GM18870 (cell line): ENCODE measurements at regions not wholly inside any gene's neighbourhood (a gene's known extent, or its start where the extent isn't known, plus 50 kb on each side); places are given as distances from the start of the nearest gene placed in this dataset.

ENCODE experiments used
- ATAC-seq: cut with Tn5 transposase; IDR thresholded peaks from one replicate; pipeline ENCODE4 v1.9.1; 2021; ENCODE audit warnings: moderate library complexity; ENCODE audit not compliant: unreplicated experiment

DNA sequence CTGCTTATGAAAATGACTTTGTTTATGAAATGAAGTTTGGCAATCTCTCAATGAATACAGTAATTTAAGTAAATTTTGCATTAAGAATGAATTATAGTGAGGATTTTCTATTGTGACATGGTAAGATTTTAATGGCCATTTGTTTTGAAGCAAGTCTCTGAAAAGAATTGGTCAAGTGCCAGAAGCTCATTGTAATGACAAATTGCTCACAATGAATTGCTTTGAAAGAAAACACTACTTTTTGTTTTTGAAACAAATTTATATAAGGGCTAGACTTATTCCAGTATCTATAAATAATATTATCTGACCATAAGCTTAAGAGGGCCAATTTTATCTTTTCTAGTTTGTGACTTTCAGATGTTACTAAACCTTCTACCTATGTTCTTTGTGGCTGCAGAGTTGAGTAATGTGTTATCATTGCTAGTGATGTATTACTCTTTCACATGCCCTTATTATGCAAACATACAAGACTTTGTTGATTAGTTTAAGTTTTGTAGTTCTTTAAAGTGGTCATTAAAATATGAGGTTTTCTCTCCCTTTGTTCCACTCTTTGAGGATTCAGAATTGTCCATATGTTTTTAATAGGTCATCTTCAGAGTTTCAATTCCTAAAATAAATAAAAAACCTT, 93.0 kb upstream of the ZNF608 start:
- no peak for ATAC-seq

DNA sequence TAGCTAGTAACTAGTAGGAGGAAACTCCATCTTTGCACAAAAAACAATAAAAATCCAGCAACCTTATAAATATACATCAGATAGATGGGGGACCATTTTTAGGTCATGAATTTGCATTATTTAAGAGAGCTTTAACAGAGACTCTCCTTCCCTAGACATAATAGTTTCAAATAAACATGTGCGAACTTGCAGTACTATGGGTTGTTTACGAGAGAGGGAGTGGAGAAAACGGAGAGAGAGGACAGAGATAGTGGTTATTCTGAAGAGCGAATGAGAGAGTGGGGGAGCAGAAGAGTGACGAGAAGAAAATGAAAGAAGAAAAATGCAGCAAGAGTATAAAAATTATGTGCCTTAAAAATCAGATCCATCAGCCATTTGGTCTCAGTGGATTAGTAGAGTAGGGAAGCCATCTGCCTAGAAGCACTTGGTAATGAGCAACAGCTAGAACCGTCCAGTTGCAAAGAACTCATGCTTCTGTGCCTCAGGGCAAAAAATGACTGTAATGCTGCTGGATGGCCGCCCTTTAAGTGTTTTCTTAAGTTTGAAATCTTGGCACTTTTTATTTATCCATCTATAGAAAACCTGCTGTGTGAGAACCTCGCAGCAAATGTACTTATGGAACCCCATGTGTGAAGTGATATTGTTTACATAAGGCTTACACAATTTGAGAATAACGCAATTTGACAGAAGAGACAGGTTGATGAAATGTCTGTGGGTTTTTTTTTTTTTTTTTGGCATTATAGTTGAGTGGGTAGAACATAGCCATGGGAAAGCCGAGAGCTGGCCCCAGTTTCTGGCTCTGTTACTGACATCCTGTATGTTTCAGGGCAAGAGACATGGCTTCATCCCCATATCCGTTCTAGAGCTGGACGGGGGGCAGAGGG, 95.6 kb upstream of the ZNF608 start:
- ATAC-seq: no peak

DNA sequence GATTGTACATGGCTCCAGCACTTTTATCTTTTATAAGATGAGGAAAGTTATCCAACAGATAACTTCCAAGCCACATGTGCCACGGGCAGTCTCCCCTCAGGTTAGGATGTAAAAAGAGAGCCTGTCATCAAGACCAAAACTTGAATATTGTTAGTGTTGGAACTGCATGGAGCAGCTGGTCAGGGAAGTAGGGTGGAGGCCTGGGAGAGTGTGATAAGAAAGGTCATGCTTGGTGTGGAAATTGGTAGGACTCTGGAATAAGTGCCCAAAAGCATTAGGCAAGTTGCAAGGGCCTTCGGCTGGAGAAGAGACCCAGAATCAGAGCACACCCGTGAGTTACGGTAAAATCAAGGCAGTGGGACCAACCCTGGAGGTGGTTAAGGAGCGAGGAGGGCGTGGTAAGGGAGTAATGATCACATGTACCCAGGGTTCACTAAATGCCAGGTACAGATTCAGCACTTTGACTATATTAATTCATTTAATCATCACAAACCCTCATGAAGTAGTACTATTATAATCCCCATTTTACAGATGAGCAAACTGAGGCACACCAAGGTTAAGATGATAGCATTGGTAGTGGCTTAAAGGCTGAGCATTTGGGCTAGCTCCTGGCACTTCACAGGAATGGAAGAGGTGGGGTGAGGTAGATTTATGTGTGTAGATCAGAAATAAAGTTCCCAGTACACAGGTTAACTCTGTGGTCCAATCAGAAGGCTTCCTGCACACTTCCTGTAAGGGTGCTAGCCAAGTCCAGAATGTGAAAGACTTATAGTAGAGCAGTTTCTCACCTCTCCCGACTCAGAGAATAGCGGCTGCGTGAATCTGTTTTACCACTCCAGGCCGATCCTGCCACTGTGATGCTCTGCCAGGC, 96.5 kb upstream of the ZNF608 start:
- no peak for ATAC-seq

DNA sequence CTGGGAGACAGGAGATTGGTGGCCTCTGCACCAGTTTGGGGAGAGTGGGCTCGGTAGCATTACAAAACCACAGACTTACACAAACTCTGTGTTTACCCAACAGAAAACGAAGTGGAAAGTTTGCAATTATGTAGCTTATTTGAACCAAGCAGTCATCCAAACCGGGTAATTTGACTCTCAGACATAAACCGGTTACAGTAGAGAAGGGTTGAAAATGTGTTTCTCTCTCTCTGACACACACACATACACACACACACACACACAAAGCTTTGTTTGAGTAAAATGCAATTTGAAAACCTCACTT, 97.1 kb upstream of the ZNF608 start:
- no peak for ATAC-seq

DNA sequence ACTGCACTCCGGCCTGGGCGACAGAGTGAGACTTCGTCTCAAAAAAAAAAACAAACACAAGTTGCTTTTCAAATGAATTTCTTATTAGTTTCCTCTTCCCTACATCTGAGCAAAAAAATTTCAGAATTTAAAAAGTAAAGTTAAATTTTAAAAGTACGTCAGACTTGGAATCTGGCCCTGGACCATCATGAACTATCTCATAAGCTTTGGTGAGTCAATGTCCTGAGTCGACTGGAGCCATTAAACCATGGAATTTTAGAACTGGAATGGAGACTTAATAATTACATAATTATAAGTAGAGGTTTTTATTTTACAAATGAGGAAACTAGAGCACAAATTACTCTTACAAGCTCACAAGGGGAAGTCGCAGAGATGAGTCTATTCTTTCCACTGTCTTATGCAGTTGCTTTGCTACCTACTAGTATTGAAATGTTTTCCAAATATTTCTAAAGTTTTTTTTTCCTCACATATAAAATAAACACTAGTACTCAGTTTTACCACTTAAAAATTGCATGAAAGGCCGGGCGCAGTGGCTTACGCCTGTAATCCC, 98.0 kb upstream of the ZNF608 start:
- ATAC-seq: no peak

DNA sequence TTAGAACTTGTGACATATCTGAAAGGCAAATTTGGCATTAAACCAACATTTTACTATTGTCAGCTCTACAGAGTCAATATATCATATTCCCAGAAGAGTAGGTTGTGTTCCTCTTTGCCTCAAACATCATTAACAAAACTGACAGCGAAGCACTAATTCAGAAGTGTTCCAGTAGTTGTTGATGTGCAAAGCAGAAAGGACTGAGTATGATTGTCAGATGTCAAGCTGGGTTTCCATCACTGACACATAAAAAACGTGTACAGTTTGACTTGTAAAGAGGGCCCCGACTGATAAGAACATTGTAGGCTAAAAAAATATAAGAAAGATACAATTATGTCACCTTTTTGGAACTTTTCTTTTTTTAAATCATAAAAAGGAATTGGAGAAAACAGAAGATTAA, 101.5 kb upstream of the ZNF608 start:
- no peak for ATAC-seq

DNA sequence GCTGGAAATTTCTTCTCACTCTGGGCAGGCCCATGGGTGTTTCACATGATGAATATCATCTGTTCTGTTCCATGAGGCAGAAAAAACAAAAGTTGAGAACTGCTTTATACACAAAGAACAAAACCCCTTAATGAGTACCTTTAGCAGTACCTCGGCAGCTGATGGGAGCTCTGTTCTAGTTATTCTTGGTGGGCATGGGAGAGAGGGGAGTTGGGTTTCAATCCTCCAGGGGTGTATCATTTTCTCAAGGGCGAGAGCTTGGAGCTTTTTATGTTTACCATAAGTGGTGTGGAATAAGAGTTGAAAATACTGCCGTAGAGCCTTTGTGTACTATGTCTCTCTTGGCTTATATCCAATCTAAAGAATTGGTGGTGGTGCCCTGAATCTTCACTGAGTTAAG, 103.3 kb upstream of the ZNF608 start:
- no peak for ATAC-seq

DNA sequence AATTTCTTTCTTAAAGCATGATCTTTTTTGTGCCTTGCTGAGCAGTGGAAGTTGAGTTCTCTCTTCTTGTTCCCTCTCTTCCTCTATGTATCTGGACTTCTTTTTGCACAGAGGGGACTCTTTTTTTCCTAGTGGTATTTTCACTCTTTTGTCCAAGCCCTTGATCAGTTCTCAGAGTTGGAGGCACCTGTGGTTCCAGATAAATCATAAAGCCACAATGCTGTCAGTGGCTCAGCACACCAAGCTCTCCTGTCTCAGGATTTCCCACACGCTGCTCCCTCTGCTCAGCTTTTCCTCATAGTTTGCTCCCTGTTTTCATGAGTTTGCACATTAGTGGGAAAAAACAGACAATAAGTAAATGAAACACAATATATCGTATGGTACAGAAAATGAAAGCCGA, 110.3 kb upstream of the ZNF608 start:
- ATAC-seq: no peak

DNA sequence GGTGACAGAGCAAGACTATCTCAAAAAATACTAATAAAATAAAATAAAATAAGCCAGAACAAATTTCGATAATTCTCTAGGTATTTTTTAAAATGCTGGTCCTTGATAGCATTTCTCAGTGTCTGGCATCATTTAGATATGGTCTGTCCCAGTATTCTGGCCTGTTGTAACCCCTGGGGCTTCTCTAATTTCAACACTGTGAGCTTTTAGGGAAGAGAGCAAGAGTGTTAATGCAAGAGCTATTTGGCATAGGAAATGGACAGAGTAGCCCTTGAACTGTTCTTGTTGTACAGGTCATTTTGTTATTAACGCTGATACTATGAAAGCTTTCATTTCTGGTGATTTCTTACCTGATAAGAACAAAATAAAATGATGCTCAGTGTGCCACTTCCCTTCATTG, 112.2 kb upstream of the ZNF608 start:
- no peak for ATAC-seq

DNA sequence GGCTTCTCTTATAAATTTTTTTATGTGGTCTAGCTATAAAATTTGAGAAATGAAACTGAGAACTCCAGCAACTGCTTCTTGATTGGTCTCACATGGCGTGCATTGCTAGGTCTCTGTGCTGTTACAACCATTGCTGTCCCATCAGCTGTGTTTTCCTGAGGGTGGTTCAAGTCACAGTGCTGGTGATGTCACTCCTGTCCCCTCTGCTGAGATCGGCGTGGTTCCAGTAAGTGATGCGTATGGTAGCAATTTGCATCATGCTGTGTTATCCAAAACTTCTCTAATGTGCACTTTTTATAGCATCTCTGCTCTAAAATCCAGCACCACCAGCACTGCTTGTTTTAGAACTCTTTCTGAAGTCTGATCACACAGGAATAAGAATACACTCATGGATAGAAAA, 112.6 kb upstream of the ZNF608 start:
- no peak for ATAC-seq

DNA sequence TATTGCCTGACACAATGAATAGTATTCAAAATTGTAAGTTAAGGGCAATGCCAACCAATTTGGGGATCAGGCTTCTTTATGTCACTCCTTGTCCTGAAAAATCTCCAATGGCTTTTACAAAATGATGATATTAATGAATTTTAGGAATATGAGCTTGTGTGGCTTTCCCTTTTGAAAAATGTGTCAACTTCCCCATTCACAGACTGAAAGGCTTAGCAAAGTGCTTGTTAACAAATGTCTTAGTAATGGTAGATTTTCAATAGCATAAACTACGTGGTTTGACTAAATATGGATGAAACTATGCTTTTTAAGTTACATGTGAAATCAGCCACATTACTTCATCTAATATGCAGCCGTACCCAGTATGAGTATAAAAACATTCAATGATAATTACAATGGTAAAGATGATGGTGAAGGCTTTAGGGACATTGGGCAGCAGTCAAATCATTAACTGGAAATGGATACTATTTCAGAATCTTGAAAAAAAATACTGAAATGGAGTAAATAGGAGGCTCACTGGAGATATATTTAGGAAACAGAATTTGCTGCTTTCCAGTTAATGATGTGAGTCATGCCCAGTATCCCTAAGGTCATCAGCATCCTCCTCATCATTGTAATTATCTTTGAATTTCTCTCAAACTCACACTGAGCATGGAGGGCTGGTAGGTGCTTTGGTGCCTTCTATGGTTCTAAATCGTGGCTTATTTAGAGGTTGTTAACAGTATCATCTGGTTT, 113.3 kb upstream of the ZNF608 start:
- no peak for ATAC-seq

DNA sequence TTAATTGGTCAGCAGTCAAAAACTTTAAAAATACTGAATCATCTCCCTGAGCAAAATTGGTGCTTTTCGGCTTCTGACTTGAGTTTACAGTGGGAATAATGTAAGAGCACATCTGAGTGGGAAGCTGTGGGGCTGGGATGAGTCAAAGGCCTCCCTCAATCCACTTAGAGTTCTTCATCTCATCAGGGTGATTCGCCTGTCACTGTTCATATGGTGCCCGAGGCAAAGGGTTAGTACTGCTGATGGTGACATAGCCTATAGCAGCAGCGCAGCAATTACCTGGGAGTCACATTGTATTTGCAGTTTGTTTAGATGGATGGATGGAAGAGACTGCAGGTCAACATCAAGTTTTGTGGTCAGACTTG, 113.8 kb upstream of the ZNF608 start:
- no peak for ATAC-seq

DNA sequence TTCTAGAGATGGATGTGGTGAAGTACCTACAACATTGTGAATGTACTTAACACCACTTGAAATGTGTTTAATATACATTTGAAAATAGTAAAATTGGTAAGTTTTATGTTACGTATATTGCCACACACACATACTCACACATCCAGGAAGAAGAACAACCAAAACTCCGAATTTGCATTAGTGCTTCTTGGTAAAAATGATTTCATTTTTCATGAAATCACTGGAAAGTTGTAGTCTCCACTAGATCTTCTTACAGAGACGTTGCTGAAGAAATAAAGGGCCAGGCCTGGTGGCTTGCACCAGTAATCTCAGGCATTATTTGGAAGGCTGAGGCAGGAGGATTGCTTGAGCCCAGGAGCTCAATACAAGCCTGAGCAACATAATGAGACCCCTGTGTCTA, 118.6 kb upstream of the ZNF608 start:
- ATAC-seq: no peak

DNA sequence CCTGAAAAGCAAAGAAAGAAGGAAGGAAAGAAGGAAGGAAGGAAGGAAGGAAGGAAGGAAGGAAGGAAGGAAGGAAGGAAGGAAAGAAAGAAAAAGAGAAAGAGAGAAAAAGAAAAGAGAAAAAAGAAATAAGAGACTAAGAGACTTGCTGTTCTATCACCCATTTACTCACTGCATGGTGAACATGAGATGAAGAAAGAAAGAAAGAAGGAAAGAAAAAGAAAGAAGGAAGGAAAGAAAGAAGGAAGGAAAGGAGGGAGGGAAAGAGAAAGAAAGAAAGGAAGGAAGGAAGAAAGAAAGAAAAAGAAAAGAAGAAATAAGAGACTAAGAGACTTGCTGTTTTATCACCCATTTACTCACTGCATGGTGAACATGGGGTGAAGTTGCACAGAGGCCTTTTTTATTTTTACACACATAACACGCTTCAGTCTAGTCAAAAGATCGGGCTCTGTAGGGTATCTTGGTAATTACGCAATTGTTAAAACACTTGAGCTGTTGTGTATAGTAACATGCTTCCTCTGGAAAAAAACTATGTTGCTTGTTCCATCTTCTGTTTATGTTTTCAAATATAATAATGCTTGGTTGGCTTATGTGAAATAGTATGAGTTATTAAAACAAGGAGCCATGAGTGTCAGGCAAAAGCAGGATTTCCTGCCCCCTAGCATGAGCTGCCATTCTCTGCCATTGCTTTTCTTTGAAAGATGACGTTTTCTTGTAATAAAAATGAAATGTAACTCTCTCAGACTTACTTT, 119.3 kb upstream of the ZNF608 start:
- ATAC-seq: no peak

DNA sequence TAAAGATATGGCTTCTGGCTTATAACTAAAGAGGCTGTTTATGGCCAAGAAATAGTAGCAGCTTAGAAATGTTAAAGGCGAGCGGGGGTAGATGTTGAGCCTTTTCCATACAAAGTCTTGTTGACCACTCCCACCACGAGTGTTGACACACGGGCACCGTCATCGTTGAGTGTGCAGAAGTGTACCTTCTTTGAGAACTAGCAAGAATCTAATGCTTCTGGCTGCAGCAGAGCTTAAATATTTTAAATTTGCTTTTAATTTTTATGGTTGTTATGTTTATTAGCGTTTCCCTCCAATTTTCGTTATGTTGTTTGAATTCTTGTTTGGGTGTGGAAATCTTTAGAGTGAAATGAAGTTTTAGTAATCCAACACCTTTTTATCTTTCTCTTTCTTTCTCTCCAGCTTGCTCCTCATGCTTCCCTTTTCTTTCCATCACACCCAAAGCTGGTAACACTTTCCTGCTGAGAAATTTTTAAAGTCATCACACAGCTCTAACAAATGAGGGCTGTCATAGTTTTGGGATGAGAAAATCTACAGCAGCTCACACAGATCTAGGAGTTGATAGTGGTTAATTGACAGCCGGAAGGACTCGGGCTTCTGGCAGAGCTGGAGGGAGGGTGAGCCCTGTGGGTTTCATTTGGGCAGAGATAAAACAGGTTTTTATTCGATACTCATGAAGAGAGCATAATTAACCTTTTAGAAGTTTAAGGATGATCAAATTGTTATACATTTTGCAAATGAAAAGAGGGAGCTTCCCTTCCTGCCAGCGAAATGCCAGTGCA, 120.1 kb upstream of the ZNF608 start:
- ATAC-seq: no peak

DNA sequence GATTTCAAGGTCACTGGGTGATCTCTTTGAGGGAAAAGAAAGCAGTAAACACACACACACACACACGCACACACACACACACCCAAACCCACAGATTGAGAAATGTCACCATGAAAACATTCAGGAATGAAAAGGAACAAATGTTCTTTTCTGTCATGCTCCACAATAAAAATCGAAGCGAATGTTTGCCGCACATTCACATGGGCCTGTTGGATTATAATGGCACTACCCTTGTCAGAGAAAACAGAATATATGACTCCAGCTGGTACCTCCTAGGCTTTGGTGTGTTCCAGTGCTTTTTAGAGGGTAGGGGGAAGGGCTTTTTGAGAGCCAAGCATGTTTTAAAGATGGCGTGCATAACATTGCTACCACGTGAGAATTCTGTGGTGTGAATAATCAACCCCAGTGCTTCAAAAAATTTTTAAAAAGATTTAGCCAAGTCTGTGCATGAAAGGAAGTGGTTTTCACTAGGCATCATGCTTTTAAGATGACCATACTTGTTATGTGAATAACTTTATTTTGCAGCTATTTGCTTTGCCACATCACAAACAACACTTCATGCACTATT, 120.8 kb upstream of the ZNF608 start:
- ATAC-seq: no peak

DNA sequence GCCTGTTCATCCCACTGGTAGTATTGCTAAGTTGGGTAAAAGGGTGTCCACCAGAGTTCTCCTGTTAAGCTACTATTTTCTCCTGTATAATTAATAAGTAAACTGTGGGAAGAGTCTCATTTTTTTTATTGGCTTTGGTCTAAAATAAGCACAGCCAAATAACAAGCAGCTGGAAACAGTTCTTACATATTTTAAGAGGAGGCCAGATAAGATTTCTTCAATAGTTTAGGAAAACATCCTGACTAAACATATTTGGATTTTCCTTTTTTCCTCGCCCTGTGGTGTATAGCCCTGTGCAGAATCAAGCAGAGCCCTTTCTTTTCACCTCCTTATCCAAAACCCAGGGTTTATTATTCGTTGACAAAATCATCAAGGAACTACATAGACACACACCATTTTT, 122.2 kb upstream of the ZNF608 start:
- ATAC-seq: no peak

DNA sequence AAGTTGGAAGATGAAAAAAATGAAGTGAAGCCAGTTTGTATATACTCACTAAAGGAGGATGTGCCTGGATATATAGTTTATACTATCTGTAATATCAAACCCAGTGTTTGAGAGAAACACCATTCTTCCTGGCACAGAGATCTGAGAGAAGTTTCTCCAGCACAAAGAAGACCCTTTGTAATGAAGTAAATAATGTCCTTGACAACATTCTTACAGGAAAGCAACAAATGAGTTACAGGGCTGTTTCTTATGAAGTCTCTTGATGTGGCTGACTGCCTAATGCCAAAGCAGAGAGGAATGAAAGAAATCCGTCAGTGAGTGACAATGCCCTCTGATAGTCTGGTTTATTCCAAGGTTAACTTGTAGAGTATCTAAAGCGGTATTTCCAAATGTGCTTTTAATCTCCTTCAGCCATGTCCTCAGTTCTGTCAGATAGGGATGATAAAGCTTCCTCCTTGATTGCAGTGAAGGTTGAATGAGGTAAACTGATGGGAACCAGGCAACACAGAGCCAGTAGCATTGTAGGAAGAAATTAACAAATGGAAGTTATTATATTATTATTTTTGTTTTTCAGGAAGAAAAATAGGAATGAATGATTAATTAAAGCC, 123.1 kb upstream of the ZNF608 start:
- no peak for ATAC-seq

DNA sequence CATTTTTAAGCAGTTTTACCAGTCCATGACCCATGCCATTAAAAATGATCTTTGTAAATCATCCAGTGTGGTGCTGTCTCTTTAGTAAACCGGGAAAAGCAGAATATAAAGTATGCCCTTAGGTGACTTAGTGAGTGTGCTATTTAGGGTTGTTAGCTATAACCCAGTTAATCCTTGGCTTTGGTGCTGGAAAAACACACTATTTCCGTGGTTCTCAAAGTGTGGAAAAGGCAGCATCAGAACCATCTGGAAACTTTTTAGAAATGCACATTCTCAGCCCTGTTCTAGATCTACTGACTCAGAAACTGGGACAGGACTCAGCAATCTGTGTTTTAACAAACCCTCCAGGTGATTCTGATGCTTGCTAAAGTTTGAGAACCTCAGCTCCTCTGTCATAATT, 123.6 kb upstream of the ZNF608 start:
- no peak for ATAC-seq
